Loucy (cell line): ENCODE measurements at regions not wholly inside any gene's neighbourhood (a gene's known extent, or its start where the extent isn't known, plus 50 kb on each side); places are given as distances from the start of the nearest gene placed in this dataset.

Experiments
- CTCF ChIP-seq: fragments of 200-600 bp; sonication (generic); conservative IDR thresholded peaks from 2 replicates; pipeline ENCODE4 v1.5.1; 2014; ENCODE audit warnings: mild to moderate bottlenecking, antibody characterized with exemption, low read length
- EZH2phosphoT487 ChIP-seq: fragments of 200-600 bp; IDR thresholded peaks from 2 replicates; pipeline ENCODE4 v1.6.1; 2018; ENCODE audit warnings: antibody characterized with exemption, mild to moderate bottlenecking, moderate library complexity, borderline replicate concordance

GRCh38 chrX:525134-525533, 105.5 kb upstream of the SHOX start:
- TF ChIP-seq CTCF (no peak), EZH2phosphoT487 (no peak)
